HG02642 (cell line): ENCODE measurements at regions not wholly inside any gene's neighbourhood (a gene's known extent, or its start where the extent isn't known, plus 50 kb on each side); places are given as distances from the start of the nearest gene placed in this dataset.
A peak's percentile ranks its signal among the peaks of the same experiment; 100 is the strongest.
"Not testable (repeated sequence)": the region's sequence is repeated elsewhere in the genome, so short reads cannot be mapped to it uniquely, and the experiment has no call there.

Experiments
- ATAC-seq: cut with Tn5 transposase; IDR thresholded peaks from one replicate; pipeline ENCODE4 v1.9.1; 2021; ENCODE audit warnings: mild to moderate bottlenecking; ENCODE audit not compliant: unreplicated experiment, poor library complexity

DNA sequence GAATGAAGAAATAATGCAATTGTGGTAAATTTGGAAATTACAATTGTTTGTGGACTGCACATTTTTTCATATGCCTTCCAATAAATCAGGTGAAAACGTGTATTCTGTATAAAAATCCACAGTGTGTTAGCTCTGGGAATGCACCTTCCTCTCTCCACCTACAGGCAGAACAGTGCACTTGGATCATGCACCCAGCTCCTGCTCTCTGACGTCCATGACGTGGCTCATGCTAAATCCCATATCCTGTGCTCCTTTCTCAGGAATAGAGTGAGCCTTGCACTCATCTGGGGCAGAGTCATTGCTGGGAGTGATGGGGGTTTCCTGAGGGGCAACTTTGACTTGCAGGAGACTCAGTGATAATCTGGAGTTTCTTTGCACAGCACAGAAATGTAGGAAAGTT, 1282.1 kb downstream of the TMEM121 start:
- no peak for ATAC-seq

GRCh38 chr14:106808907-106809306, 1282.5 kb downstream of the TMEM121 start:
- no peak for ATAC-seq

DNA sequence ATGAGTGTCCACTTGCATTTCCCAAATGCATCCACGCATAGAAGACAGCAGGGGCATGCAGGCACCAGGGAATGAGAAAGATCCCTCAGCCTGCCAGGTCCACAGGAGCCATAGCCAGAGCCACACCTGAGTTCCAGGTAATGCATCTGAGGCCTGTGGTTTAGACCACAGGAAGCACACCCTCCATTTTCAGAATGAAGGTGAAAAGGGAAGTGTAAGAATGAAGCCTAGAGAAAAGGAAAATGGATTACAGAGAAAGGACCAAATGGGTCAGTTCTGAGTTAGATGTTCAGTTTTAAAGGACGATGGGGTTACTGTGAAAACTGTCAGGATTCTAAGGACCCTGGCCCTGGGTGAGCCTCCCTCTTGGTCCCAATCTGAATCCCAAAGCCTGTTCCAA, 1283.2 kb downstream of the TMEM121 start:
- ATAC-seq, result no peak

- not testable (repeated sequence) for ATAC-seq
Observed at GRCh38 chr14:106810168-106810567, 1283.8 kb downstream of the TMEM121 start.

- ATAC-seq, result no peak
Observed at GRCh38 chr14:106811162-106811561, 1284.8 kb downstream of the TMEM121 start.

GRCh38 chr14:106812788-106813476, 1286.5 kb downstream of the TMEM121 start:
- no peak for ATAC-seq

DNA sequence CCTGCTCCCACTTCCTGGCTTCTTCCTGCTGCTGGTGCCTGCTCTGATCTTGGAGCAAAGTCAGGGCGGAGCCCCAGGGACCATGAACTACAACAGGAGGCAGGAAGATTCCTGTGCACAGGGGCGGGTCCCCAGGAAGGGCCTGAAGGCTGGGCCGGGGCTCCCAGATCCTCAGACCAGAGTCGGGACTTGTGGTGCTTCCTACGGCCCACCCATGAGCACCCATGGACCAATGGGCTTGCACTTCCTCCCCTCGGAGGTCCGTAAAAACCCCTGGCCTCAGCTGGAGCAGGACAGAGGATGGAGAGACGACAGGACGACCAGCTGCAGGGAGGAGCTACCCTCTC, 1287.1 kb downstream of the TMEM121 start:
- no peak for ATAC-seq

GRCh38 chr14:106820119-106820518, 1293.7 kb downstream of the TMEM121 start:
- ATAC-seq, result no peak

- ATAC-seq, result no peak
Observed at GRCh38 chr14:106821119-106821518, 1294.7 kb downstream of the TMEM121 start.

DNA sequence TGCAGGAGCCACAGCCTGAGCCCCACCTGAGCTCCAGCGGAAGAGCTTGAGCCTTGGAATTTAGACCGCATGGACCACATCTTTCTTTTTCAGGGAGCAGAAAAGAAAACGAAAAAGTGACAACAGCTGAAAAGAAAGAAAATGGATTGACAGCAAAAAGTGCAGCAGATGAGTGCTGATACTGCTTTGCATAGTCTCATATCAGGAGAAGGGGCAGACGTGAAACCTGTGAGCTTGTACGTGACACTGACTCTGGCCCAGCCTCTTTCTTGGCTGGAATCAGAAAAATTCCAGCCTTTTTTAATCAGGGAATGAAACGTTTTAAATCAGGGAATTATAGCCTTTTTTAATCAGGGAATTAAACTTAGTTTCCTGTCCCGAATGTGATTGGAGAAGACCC, 1296.5 kb downstream of the TMEM121 start:
- no peak for ATAC-seq

- no peak for ATAC-seq
Observed at GRCh38 chr14:106823552-106823951, 1297.2 kb downstream of the TMEM121 start.

- no peak for ATAC-seq
Observed at GRCh38 chr14:106826833-106827369, 1300.5 kb downstream of the TMEM121 start.

DNA sequence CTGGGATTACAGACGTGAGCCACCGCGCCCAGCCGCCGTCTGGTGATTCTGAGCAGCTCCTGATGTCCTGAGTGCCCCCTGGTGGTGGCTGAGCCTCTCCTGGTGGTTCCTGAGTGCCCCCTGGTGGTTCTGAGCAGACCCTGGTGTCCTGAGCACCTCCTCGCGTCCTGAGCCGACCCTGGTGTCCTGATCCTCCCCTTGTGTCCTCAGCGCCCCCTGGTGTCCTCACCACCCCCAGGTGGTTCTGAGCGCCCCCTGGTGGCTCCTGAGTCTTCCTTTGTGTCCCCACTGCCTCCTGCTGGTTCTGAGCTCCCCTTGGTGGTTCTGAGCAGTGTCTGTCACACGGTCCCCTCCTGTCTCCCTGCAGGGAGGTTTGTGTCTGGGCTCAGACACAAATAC, 1304.9 kb downstream of the TMEM121 start:
- peak; percentile 72 for ATAC-seq

DNA sequence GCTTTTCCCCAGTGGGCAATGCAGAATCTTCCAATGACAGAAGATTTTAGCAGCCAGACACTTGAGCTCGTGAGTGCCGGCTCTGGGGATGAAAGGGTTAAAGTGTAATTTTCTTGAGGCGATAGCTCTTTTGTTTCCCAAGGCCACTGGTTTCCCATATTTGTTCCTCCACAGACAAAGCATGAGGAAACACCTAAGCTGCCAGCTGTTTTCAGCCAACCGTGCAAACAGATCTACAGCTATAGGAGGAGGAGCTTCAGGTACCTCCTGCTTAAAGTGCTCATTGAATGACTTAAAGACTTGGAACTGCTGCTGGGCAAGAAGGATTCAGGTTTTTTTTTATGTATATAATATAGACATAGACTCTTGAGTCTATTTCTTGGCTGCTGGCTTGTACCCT, 1311.5 kb downstream of the TMEM121 start:
- no peak for ATAC-seq

- ATAC-seq, result no peak
Observed at GRCh38 chr14:106838991-106839769, 1312.8 kb downstream of the TMEM121 start.

DNA sequence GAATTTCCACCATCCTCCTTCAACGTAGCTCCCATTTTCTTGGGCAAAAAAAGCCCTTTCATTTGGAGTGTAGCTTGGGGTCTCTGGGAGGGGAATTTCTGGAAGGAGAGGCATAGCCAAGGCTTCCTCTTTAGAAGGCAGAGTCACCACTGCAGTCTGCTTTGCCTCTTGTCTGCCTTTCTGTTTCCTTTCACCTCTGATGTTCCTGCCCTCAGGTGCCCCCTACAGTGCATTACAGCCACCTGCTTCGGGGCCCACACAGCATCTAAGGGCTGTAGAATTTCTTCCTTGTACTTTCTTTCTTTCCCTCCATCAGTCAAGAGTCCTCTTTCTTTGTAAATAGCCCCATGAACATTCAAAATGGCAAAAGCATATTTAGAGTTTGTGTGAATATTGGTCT, 1313.9 kb downstream of the TMEM121 start:
- ATAC-seq, result no peak

DNA sequence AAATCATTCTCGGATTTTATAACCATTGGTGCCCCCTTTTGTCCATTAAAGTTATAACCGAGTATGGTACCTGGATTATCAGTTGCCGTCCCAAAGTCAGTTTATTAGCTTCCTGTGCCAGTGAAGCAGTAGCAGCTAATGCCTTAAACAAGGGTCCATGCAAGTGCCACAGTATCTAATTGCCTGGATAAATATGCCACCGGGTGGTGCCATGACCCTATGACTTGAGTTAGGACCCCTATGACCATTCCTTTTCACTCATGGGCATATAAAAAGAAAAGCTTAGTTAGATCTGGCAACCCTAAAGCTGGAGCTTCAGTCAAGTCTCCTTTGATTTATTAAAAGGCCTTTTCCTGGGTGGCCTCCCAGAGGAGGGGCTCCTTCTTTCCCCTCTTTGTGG, 1314.6 kb downstream of the TMEM121 start:
- ATAC-seq, result no peak

GRCh38 chr14:106841701-106842100, 1315.3 kb downstream of the TMEM121 start:
- ATAC-seq, result no peak

GRCh38 chr14:106842687-106843086, 1316.3 kb downstream of the TMEM121 start:
- no peak for ATAC-seq

GRCh38 chr14:106843386-106843785, 1317.0 kb downstream of the TMEM121 start:
- ATAC-seq, result no peak

- no peak for ATAC-seq
Observed at GRCh38 chr14:106843951-106844483, 1317.6 kb downstream of the TMEM121 start.
